ENCODE measurements at regions not wholly inside any gene's neighbourhood (a gene's known extent, or its start where the extent isn't known, plus 50 kb on each side); places are given as distances from the start of the nearest gene placed in this dataset.

GRCh38 chr3:96202181-96202580 is 612.2 kb upstream of the EPHA6 start:
- ChIA-PET POLR2A (ENCODE audit: low non-redundant PET) (no interaction called here), CTCF (no interaction called here)
- no peak for TF ChIP-seq CTCF (conservative IDR thresholded peaks at IDR 0.05; ENCODE audit: low read depth, low read length)
- TF ChIP-seq EZH2 (IDR thresholded peaks at IDR 0.05; ENCODE audit: borderline replicate concordance, low read depth, low read length, poor library complexity, severe bottlenecking): no peak
- peaks cover 25% of the 10 kb centered on the region for H3K9me3 ChIP-seq (ENCODE audit: low read depth, low read length, poor library complexity, severe bottlenecking)
- H3K27ac ChIP-seq (ENCODE audit: low read depth, low read length, poor library complexity, severe bottlenecking): no peak overlapping the region
- H3K36me3 ChIP-seq (ENCODE audit: insufficient read depth, low read length, poor library complexity, severe bottlenecking): no peaks in the 10 kb centered on the region
- no peak overlapping the region for H3K4me3 ChIP-seq (ENCODE audit: low read depth, low read length, poor library complexity, severe bottlenecking)
- no peaks in the 10 kb centered on the region for H3K4me1 ChIP-seq (ENCODE audit: insufficient read depth, low read length, poor library complexity, severe bottlenecking)
- DNase-seq (ENCODE audit: low spot score): no peak
- intact Hi-C loops (cut with micrococcal nuclease; ENCODE audit: unreplicated experiment): no loop called here
- no peaks in the 10 kb centered on the region for H3K27me3 ChIP-seq (replicated peaks; ENCODE audit: insufficient read depth, low read depth, low read length, poor library complexity)
- no TSS peak for BruUV-seq (replicated peaks)

GRCh38 chr3:96209699-96210098 is 604.7 kb upstream of the EPHA6 start:
- Histone ChIP-seq H3K4me1 (ENCODE audit: insufficient read depth, low read length, poor library complexity, severe bottlenecking) (no peaks in the 10 kb centered on the region), H3K4me3 (ENCODE audit: low read depth, low read length, poor library complexity, severe bottlenecking) (no peak overlapping the region), H3K27me3 (replicated peaks; ENCODE audit: insufficient read depth, low read depth, low read length, poor library complexity) (no peaks in the 10 kb centered on the region), H3K27ac (ENCODE audit: low read depth, low read length, poor library complexity, severe bottlenecking) (no peak overlapping the region), H3K9me3 (ENCODE audit: low read depth, low read length, poor library complexity, severe bottlenecking) (peaks cover 22% of the 10 kb centered on the region), H3K36me3 (ENCODE audit: insufficient read depth, low read length, poor library complexity, severe bottlenecking) (no peaks in the 10 kb centered on the region)
- no TSS peak for BruUV-seq (replicated peaks)
- TF ChIP-seq EZH2 (IDR thresholded peaks at IDR 0.05; ENCODE audit: borderline replicate concordance, low read depth, low read length, poor library complexity, severe bottlenecking) (no peak), CTCF (conservative IDR thresholded peaks at IDR 0.05; ENCODE audit: low read depth, low read length) (no peak)
- ChIA-PET POLR2A (ENCODE audit: low non-redundant PET) (no interaction called here), CTCF (no interaction called here)
- DNase-seq (ENCODE audit: low spot score): no peak
- intact Hi-C loops (cut with micrococcal nuclease; ENCODE audit: unreplicated experiment): no loop called here

- TF ChIP-seq EZH2 (IDR thresholded peaks at IDR 0.05; ENCODE audit: borderline replicate concordance, low read depth, low read length, poor library complexity, severe bottlenecking) (no peak), CTCF (conservative IDR thresholded peaks at IDR 0.05; ENCODE audit: low read depth, low read length) (no peak)
- H3K4me3 ChIP-seq (ENCODE audit: low read depth, low read length, poor library complexity, severe bottlenecking): no peak overlapping the region
- no peaks in the 10 kb centered on the region for H3K36me3 ChIP-seq (ENCODE audit: insufficient read depth, low read length, poor library complexity, severe bottlenecking)
- ChIA-PET POLR2A (ENCODE audit: low non-redundant PET) (no interaction called here), CTCF (no interaction called here)
- no peaks in the 10 kb centered on the region for H3K27me3 ChIP-seq (replicated peaks; ENCODE audit: insufficient read depth, low read depth, low read length, poor library complexity)
- H3K9me3 ChIP-seq (ENCODE audit: low read depth, low read length, poor library complexity, severe bottlenecking): peaks cover 19% of the 10 kb centered on the region
- H3K4me1 ChIP-seq (ENCODE audit: insufficient read depth, low read length, poor library complexity, severe bottlenecking): no peaks in the 10 kb centered on the region
- DNase-seq (ENCODE audit: low spot score): no peak
- no peak overlapping the region for H3K27ac ChIP-seq (ENCODE audit: low read depth, low read length, poor library complexity, severe bottlenecking)
- intact Hi-C loops (cut with micrococcal nuclease; ENCODE audit: unreplicated experiment): no loop called here
- BruUV-seq (replicated peaks): no TSS peak
Observed at GRCh38 chr3:96213393-96213792, 601.0 kb upstream of the EPHA6 start.
